Inflammatory macrophage treated with lipopolysaccharide for 1 hour (primary cell): ENCODE measurements at regions not wholly inside any gene's neighbourhood (a gene's known extent, or its start where the extent isn't known, plus 50 kb on each side); places are given as distances from the start of the nearest gene placed in this dataset.
"Not testable (repeated sequence)": the region's sequence is repeated elsewhere in the genome, so short reads cannot be mapped to it uniquely, and the experiment has no call there.

ENCODE experiments used
- DNase-seq, 2 donors: peaks; one replicate each; pipeline ENCODE4 v3.0.0-alpha.2; 2020 to 2022

GRCh38 chr7:20839196-20839735, 52.6 kb upstream of the SP8 start:
- no peak for DNase-seq

DNA sequence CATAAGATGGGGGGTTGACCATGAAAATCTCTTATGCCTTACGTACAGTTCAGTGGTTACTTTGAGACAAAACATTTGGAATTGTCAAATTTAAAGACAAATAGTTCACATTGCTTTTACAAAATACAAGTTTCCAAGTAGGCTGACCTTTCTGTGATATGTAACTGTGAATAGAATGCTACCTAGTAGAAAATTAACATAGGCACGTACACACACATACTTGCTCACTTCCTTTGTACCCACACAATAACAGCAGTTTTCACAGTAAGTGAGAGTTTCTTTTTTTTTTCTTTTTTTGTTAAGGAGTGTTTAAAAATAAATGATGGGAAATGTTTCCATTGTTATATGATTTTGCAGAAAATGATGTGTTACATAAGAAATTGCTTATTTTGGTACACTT, 53.3 kb upstream of the SP8 start:
- no peak for DNase-seq

- no peak for DNase-seq
Observed at GRCh38 chr7:20846791-20847190, 60.1 kb upstream of the SP8 start.

DNA sequence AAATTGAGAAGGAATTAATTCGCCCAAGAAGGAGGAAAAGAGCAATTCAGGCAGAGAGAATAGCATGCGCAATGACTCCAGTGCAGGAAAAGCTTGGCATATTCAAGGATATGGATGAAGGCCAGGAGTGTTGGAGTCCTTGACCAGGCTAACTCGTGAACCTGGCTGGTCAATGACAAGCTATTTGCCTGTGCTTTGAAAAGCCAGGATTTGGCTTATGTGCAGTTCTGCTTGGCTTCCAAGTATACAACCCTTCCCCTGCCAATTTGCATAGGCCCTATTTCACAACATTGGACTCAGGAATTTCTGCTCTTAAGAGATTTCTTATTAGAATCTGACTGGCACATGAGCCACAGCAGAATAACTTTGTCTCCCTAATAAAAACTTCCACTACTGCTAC, 72.3 kb upstream of the SP8 start:
- DNase-seq, result no peak

GRCh38 chr7:20861468-20861867, 74.8 kb upstream of the SP8 start:
- no peak for DNase-seq

- DNase-seq, result no peak
Observed at GRCh38 chr7:20862554-20862953, 75.9 kb upstream of the SP8 start.

- no peak for DNase-seq
Observed at GRCh38 chr7:20864221-20864620, 77.5 kb upstream of the SP8 start.

- no peak for DNase-seq
Observed at GRCh38 chr7:20865684-20866083, 79.0 kb upstream of the SP8 start.

DNA sequence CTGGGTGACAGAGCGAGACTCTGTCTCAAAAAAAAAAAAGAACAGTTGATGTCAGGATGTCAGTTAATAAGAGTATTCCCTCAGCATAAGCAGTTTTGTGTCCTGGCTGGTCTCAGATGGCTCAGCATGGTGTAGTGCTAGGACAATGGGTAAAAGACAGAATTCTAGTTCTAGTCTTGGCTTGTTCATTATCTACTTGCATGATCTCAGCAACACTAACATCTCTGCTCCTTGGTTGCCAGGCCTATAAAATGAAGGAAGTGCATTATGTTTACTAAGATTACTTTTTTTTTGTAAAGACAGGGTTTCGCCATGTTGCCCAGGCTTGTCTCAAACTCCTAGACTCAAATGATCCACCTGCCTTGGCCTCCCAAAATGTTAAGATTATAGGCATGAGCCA, 84.3 kb upstream of the SP8 start:
- no peak for DNase-seq

GRCh38 chr7:20892776-20893175, 106.1 kb upstream of the SP8 start:
- no peak for DNase-seq

DNA sequence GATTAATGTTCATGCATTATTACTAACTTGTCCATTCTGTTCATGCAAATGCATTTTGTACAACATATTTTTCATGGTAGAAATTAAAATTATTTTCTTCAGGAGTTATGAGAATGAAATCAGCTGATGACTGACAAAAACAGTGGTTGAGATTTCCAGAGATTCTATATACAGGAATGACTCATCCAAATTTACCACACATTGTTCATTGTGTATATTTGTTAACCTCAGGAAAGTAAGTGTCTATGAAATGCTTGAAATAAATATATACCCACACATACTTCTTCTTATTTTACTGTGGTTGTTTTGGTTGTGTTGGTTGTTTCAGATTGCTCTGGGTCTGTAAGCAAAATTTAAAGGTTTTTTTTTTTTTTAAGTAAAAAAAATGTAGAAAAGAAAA, 108.1 kb upstream of the SP8 start:
- DNase-seq, result peak in 1 of 2 donors; percentile 0

- DNase-seq, result peak in 1 of 2 donors; percentile 15
Observed at GRCh38 chr7:20895563-20895962, 108.9 kb upstream of the SP8 start.

GRCh38 chr7:20896996-20897395, 110.3 kb upstream of the SP8 start:
- DNase-seq, result peak; percentile 10 to 12

DNA sequence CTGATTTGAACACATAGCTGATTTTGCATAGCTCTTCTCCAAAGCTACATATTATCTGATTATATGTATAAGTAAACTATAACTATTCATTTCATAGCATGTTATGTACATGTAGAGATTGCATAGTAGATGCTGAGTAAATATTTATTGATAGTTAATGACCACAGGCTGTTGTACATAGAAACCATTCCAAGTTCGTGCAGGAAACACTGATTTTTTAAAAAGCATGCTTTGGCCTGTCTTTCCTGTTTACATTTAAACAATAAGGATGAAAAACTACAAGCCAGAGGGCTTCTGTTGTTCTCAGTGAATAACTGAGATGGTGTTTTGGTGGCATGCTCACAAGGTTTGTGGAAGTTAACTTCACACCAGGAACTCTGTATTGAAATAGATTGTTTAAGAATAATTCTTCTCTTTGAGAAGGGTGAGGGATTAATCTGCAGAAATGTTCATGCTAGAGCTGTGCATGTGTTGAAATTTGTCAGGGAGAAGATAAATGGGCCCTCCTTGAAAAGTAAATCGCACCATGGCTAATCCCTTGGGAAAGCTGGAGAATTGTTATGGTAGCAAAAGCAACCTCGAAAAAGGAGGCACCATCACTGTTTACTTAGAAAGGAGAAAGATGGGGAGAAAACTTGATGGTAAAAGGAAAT, 120.2 kb upstream of the SP8 start:
- no peak for DNase-seq

GRCh38 chr7:20911081-20911480, 124.4 kb upstream of the SP8 start:
- no peak for DNase-seq

DNA sequence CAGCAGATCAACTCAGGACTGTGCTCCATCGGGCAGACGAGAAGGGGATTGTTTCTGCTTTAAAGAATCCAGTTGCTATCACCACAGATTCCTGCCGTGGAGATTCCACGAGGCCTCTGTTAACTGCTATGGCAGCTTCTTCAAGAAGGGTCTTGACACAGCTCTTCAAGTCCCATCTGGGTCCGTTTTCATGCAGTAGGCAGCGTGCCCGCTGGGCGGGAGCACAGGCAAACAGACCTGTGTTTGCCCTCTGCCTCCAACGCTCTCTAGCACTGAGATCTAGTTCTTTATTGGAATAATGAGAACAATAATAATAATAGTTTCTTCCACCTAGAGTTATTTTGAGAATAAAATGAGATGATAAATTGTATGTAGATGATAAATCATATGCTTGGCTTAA, 127.2 kb upstream of the SP8 start:
- no peak for DNase-seq

GRCh38 chr7:20916311-20916710, 129.6 kb upstream of the SP8 start:
- no peak for DNase-seq

DNA sequence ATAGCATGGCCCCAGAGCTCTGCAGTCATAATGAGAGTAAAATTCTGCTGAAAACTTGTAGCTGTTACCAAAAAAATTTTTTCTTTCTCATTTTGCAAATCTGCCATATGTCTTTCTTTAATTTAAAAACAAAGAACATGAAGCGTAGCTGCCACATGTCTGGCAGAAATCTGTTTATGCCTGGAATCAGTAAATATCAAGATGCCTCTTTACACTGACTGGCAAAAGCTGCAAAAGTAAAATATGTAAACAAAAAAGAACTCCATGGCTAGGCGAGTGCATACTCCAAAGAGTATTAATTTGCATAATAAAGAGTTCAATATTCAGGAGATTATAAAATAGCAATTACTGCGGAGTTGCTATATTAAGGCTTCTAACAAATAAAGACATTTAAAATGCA, 130.9 kb upstream of the SP8 start:
- no peak for DNase-seq

DNA sequence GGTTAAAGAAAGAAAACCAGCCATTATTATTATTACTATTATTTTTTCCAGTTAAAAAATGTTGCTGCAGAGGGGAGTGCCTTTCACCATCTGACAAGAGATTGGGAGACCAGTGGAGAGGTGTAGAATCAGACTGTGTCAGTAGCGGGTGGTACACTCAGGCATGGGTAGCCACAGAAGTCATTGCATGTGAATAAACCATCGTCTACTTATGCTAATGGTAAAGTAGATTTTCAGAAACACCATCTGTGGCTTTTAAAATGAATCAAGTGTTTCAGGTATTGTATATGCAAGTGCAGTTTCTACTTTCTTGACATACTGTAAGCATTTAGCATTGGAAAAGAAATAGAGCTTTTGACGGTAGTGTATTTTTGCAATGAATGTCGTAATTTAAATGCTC, 131.5 kb upstream of the SP8 start:
- DNase-seq, result no peak

DNA sequence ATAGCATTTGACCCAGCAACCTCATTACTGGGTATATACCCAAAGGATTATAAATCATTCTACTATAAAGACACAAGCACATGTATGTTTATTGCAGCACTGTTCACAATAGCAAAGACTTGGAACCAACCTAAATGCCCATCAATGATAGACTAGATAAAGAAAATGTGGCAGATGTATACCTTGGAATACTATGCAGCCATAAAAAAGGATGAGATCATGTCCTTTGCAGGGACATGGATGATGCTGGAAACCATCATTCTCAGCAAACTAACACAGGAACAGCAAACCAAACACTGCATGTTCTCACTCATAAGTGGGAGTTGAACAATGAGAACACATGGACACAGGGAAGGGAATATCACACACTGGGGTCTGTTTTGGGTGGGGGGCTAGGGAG, 140.5 kb upstream of the SP8 start:
- DNase-seq, result not testable (repeated sequence)

DNA sequence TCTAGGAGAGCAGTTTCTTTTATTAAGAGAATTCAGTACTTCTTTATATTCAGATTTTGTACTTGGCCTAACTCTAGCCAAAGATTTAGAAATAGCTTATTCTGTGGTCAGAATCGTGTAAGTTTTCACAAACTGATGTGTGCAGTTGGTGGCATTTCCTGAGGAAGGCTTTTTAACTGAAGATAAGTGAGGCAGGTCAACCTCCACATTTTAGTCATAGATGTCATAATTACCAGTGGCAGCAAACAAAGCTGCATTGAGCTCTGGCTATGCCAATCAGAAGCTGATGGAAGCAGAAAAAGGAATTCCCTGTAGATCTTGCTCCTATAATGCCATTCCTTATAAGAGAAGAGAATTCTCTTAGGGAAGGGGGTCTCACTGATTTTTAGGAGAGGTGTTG, 141.3 kb upstream of the SP8 start:
- DNase-seq, result no peak

- no peak for DNase-seq
Observed at GRCh38 chr7:20929199-20929598, 142.5 kb upstream of the SP8 start.

DNA sequence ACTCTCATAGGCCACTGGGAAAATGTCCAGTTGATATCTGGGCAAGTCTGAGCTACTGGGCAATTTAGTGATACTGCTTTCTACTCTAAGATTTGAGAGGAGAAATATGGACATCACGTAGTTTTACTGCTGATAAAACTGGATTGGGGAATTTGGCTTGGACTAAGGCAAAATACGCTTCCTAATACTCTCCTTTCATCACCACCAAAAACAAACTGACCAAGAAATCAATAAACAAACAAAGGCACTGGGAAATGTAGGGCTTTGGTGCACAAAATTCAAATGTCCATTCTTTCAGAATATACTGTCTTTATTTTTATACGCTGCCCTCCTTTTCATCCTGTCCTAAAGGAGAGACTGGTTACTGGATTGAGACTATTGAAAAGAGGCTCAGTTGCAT, 145.1 kb upstream of the SP8 start:
- DNase-seq, result no peak

GRCh38 chr7:20932785-20933527, 146.3 kb upstream of the SP8 start:
- DNase-seq, result no peak

DNA sequence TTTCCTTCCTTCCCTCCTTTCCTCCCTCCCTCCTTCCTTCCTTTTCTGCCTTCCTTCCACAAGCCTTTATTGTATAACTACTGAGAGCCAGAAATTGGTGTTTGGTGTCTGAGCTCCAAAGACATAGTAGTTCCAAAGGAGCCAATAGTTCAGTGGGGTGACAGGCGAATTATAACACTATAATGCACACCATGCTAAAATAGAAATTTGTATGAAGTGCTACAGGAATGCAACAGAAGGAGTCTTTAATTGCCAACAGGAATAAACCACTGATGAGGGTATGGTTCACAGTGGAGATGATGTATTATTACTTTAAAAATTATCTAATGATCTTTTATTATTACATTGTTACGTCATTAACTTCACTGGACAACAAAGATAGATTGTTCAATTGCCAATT, 158.8 kb upstream of the SP8 start:
- DNase-seq, result no peak
